ENCODE measurements at regions not wholly inside any gene's neighbourhood (a gene's known extent, or its start where the extent isn't known, plus 50 kb on each side); places are given as distances from the start of the nearest gene placed in this dataset.
A peak's percentile ranks its signal among the peaks of the same experiment; 100 is the strongest.

- no peak overlapping the region for H3K27ac ChIP-seq
- DNase-seq (ENCODE audit: low spot score) (no peak), ATAC-seq (ENCODE audit: insufficient number of reproducible peaks, low FRiP score, low read depth) (peak; percentile 19)
- H3K36me3 ChIP-seq = no peaks in the 10 kb centered on the region
- no peaks in the 10 kb centered on the region for H3K4me1 ChIP-seq (ENCODE audit: control insufficient read depth in 1 of 2, low read depth in 2 of 2)
- H3K9me3 ChIP-seq = no peaks in the 10 kb centered on the region
- H3K4me3 ChIP-seq = no peak overlapping the region
- no peaks in the 10 kb centered on the region for H3K27me3 ChIP-seq (replicated peaks; ENCODE audit: insufficient read depth)
- no peak for TF ChIP-seq CTCF (IDR thresholded peaks at IDR 0.05)
Observed at GRCh38 chr4:82268826-82269193, 105.0 kb downstream of the HNRNPD start.

GRCh38 chr4:82268050-82268825, 105.6 kb downstream of the HNRNPD start:
- ATAC-seq (ENCODE audit: insufficient number of reproducible peaks, low FRiP score, low read depth) (peak; percentile 89), DNase-seq (ENCODE audit: low spot score) (no peak)
- Histone ChIP-seq H3K36me3 (no peaks in the 10 kb centered on the region), H3K4me3 (no peak overlapping the region), H3K27me3 (replicated peaks; ENCODE audit: insufficient read depth) (no peaks in the 10 kb centered on the region), H3K9me3 (no peaks in the 10 kb centered on the region), H3K4me1 (ENCODE audit: control insufficient read depth in 1 of 2, low read depth in 2 of 2) (no peaks in the 10 kb centered on the region), H3K27ac (no peak overlapping the region)
- TF ChIP-seq CTCF (IDR thresholded peaks at IDR 0.05) = peak; percentile 58

- H3K27ac ChIP-seq = no peak overlapping the region
- H3K27me3 ChIP-seq (replicated peaks; ENCODE audit: insufficient read depth) = no peaks in the 10 kb centered on the region
- H3K4me1 ChIP-seq (ENCODE audit: control insufficient read depth in 1 of 2, low read depth in 2 of 2) = no peaks in the 10 kb centered on the region
- no peak for TF ChIP-seq CTCF (IDR thresholded peaks at IDR 0.05)
- H3K9me3 ChIP-seq = no peaks in the 10 kb centered on the region
- H3K4me3 ChIP-seq = no peak overlapping the region
- H3K36me3 ChIP-seq = no peaks in the 10 kb centered on the region
- ATAC-seq (ENCODE audit: insufficient number of reproducible peaks, low FRiP score, low read depth) (no peak), DNase-seq (ENCODE audit: low spot score) (no peak)
Observed at GRCh38 chr4:82267506-82267905, 106.3 kb downstream of the HNRNPD start.

- no peak for TF ChIP-seq CTCF (IDR thresholded peaks at IDR 0.05)
- Histone ChIP-seq H3K4me1 (ENCODE audit: control insufficient read depth in 1 of 2, low read depth in 2 of 2) (no peaks in the 10 kb centered on the region), H3K9me3 (no peaks in the 10 kb centered on the region), H3K27ac (no peak overlapping the region), H3K27me3 (replicated peaks; ENCODE audit: insufficient read depth) (no peaks in the 10 kb centered on the region), H3K36me3 (no peaks in the 10 kb centered on the region), H3K4me3 (no peak overlapping the region)
- no peak for ATAC-seq (ENCODE audit: insufficient number of reproducible peaks, low FRiP score, low read depth)
- DNase-seq (ENCODE audit: low spot score) = no peak
Observed at GRCh38 chr4:82266345-82266744, 107.4 kb downstream of the HNRNPD start.

GRCh38 chr4:82261084-82261483, 112.7 kb downstream of the HNRNPD start:
- no peak overlapping the region for H3K27ac ChIP-seq
- no peaks in the 10 kb centered on the region for H3K36me3 ChIP-seq
- DNase-seq (ENCODE audit: low spot score) = no peak
- no peak overlapping the region for H3K4me3 ChIP-seq
- H3K4me1 ChIP-seq (ENCODE audit: control insufficient read depth in 1 of 2, low read depth in 2 of 2) = no peaks in the 10 kb centered on the region
- H3K27me3 ChIP-seq (replicated peaks; ENCODE audit: insufficient read depth) = no peaks in the 10 kb centered on the region
- no peak for ATAC-seq (ENCODE audit: insufficient number of reproducible peaks, low FRiP score, low read depth)
- no peaks in the 10 kb centered on the region for H3K9me3 ChIP-seq
- no peak for TF ChIP-seq CTCF (IDR thresholded peaks at IDR 0.05)

Measured in thoracic aorta (tissue), 2 donors.